ENCODE measurements at regions not wholly inside any gene's neighbourhood (a gene's known extent, or its start where the extent isn't known, plus 50 kb on each side); places are given as distances from the start of the nearest gene placed in this dataset.

GRCh38 chr3:34852844-34853439, 786.4 kb upstream of the ARPP21 start:
- CTCF ChIA-PET: no interaction called here
- no peak overlapping the region for H3K4me3 ChIP-seq (ENCODE audit: control insufficient read depth in 1 of 7, extremely low read depth in 1 of 7, insufficient read depth in 4 of 7, low read depth in 2 of 7, low read length in 6 of 7)

GRCh38 chr3:34856081-34856947, 783.0 kb upstream of the ARPP21 start:
- POLR2A ChIA-PET: no interaction called here

More at GRCh38 chr3:34852844-34853439, 786.4 kb upstream of the ARPP21 start:
- H3K36me3 ChIP-seq (ENCODE audit: control insufficient read depth in 4 of 4, insufficient read depth in 4 of 4, low read length in 3 of 4): no peaks in the 10 kb centered on the region
- H3K9me3 ChIP-seq (ENCODE audit: control extremely low read depth in 1 of 5, control insufficient read depth in 4 of 5, insufficient read depth in 2 of 5, low read depth in 1 of 5, low read length in 4 of 5): no peaks in the 10 kb centered on the region
- DNase-seq: no peak
- no peak overlapping the region for H3K27ac ChIP-seq (ENCODE audit: insufficient read depth in 1 of 2, low read depth in 1 of 2, low read length in 2 of 2, poor library complexity in 1 of 2, severe bottlenecking in 2 of 2)
- POLR2A ChIA-PET: no interaction called here
- WGBS (ENCODE audit: insufficient coverage): no CpG with 5 or more reads among the region's 1 CpG
- peaks cover 0 to 9% (median 3%) of the 10 kb centered on the region in 4 experiments for H3K4me1 ChIP-seq (ENCODE audit: control extremely low read depth in 1 of 4, control insufficient read depth in 4 of 4, insufficient read depth in 4 of 4, low read length in 3 of 4)
- H3K27me3 ChIP-seq (replicated peaks in 2 of 5; ENCODE audit: control insufficient read depth in 4 of 5, insufficient read depth in 5 of 5, low read length in 4 of 5): no peaks in the 10 kb centered on the region

GRCh38 chr3:34858067-34858660, 781.2 kb upstream of the ARPP21 start:
- no peaks in the 10 kb centered on the region for H3K9me3 ChIP-seq (ENCODE audit: control extremely low read depth in 1 of 5, control insufficient read depth in 4 of 5, insufficient read depth in 2 of 5, low read depth in 1 of 5, low read length in 4 of 5)
- H3K4me3 ChIP-seq (ENCODE audit: control insufficient read depth in 1 of 7, extremely low read depth in 1 of 7, insufficient read depth in 4 of 7, low read depth in 2 of 7, low read length in 6 of 7): no peak overlapping the region
- no peak overlapping the region for H3K27ac ChIP-seq (ENCODE audit: insufficient read depth in 1 of 2, low read depth in 1 of 2, low read length in 2 of 2, poor library complexity in 1 of 2, severe bottlenecking in 2 of 2)
- DNase-seq: no peak
- no peaks in the 10 kb centered on the region for H3K27me3 ChIP-seq (replicated peaks in 2 of 5; ENCODE audit: control insufficient read depth in 4 of 5, insufficient read depth in 5 of 5, low read length in 4 of 5)
- ChIA-PET CTCF (no interaction called here), POLR2A (no interaction called here)
- H3K4me1 ChIP-seq (ENCODE audit: control extremely low read depth in 1 of 4, control insufficient read depth in 4 of 4, insufficient read depth in 4 of 4, low read length in 3 of 4): peaks cover 0 to 9% (median 3%) of the 10 kb centered on the region in 4 experiments
- no CpG with 5 or more reads among the region's 3 CpGs for WGBS (ENCODE audit: insufficient coverage)
- no peaks in the 10 kb centered on the region for H3K36me3 ChIP-seq (ENCODE audit: control insufficient read depth in 4 of 4, insufficient read depth in 4 of 4, low read length in 3 of 4)

More at GRCh38 chr3:34856081-34856947, 783.0 kb upstream of the ARPP21 start:
- 30% methylated on average over 3 of the region's 7 CpGs for WGBS (ENCODE audit: insufficient coverage)
- DNase-seq: no peak
- Histone ChIP-seq H3K36me3 (ENCODE audit: control insufficient read depth in 4 of 4, insufficient read depth in 4 of 4, low read length in 3 of 4) (no peaks in the 10 kb centered on the region), H3K27ac (ENCODE audit: insufficient read depth in 1 of 2, low read depth in 1 of 2, low read length in 2 of 2, poor library complexity in 1 of 2, severe bottlenecking in 2 of 2) (no peak overlapping the region), H3K4me1 (ENCODE audit: control extremely low read depth in 1 of 4, control insufficient read depth in 4 of 4, insufficient read depth in 4 of 4, low read length in 3 of 4) (peaks cover 0 to 9% (median 3%) of the 10 kb centered on the region in 4 experiments), H3K27me3 (replicated peaks in 2 of 5; ENCODE audit: control insufficient read depth in 4 of 5, insufficient read depth in 5 of 5, low read length in 4 of 5) (no peaks in the 10 kb centered on the region), H3K4me3 (ENCODE audit: control insufficient read depth in 1 of 7, extremely low read depth in 1 of 7, insufficient read depth in 4 of 7, low read depth in 2 of 7, low read length in 6 of 7) (no peak overlapping the region), H3K9me3 (ENCODE audit: control extremely low read depth in 1 of 5, control insufficient read depth in 4 of 5, insufficient read depth in 2 of 5, low read depth in 1 of 5, low read length in 4 of 5) (no peaks in the 10 kb centered on the region)
- CTCF ChIA-PET: no interaction called here

GRCh38 chr3:34859746-34860145, 779.6 kb upstream of the ARPP21 start:
- ChIA-PET CTCF (no interaction called here), POLR2A (no interaction called here)
- DNase-seq: no peak
- Histone ChIP-seq H3K27me3 (replicated peaks in 2 of 5; ENCODE audit: control insufficient read depth in 4 of 5, insufficient read depth in 5 of 5, low read length in 4 of 5) (no peaks in the 10 kb centered on the region), H3K4me1 (ENCODE audit: control extremely low read depth in 1 of 4, control insufficient read depth in 4 of 4, insufficient read depth in 4 of 4, low read length in 3 of 4) (peaks cover 0 to 9% (median 3%) of the 10 kb centered on the region in 4 experiments), H3K27ac (ENCODE audit: insufficient read depth in 1 of 2, low read depth in 1 of 2, low read length in 2 of 2, poor library complexity in 1 of 2, severe bottlenecking in 2 of 2) (no peak overlapping the region), H3K36me3 (ENCODE audit: control insufficient read depth in 4 of 4, insufficient read depth in 4 of 4, low read length in 3 of 4) (no peaks in the 10 kb centered on the region), H3K9me3 (ENCODE audit: control extremely low read depth in 1 of 5, control insufficient read depth in 4 of 5, insufficient read depth in 2 of 5, low read depth in 1 of 5, low read length in 4 of 5) (no peaks in the 10 kb centered on the region), H3K4me3 (ENCODE audit: control insufficient read depth in 1 of 7, extremely low read depth in 1 of 7, insufficient read depth in 4 of 7, low read depth in 2 of 7, low read length in 6 of 7) (no peak overlapping the region)
- WGBS (ENCODE audit: insufficient coverage): no CpG with 5 or more reads among the region's 1 CpG

- Histone ChIP-seq H3K4me3 (ENCODE audit: control insufficient read depth in 1 of 7, extremely low read depth in 1 of 7, insufficient read depth in 4 of 7, low read depth in 2 of 7, low read length in 6 of 7) (no peak overlapping the region), H3K36me3 (ENCODE audit: control insufficient read depth in 4 of 4, insufficient read depth in 4 of 4, low read length in 3 of 4) (no peaks in the 10 kb centered on the region), H3K27ac (ENCODE audit: insufficient read depth in 1 of 2, low read depth in 1 of 2, low read length in 2 of 2, poor library complexity in 1 of 2, severe bottlenecking in 2 of 2) (no peak overlapping the region), H3K9me3 (ENCODE audit: control extremely low read depth in 1 of 5, control insufficient read depth in 4 of 5, insufficient read depth in 2 of 5, low read depth in 1 of 5, low read length in 4 of 5) (no peaks in the 10 kb centered on the region), H3K27me3 (replicated peaks in 2 of 5; ENCODE audit: control insufficient read depth in 4 of 5, insufficient read depth in 5 of 5, low read length in 4 of 5) (no peaks in the 10 kb centered on the region), H3K4me1 (ENCODE audit: control extremely low read depth in 1 of 4, control insufficient read depth in 4 of 4, insufficient read depth in 4 of 4, low read length in 3 of 4) (no peaks in the 10 kb centered on the region)
- ChIA-PET POLR2A (no interaction called here), CTCF (no interaction called here)
- no peak for DNase-seq
- 89% methylated on average over 4 of the region's 4 CpGs for WGBS (ENCODE audit: insufficient coverage)
These were observed 776.9 kb upstream of the ARPP21 start for GRCh38 chr3:34862456-34862855.

GRCh38 chr3:34863485-34863884, 775.8 kb upstream of the ARPP21 start:
- WGBS (ENCODE audit: insufficient coverage): no CpG with 5 or more reads among the region's 1 CpG
- ChIA-PET POLR2A (no interaction called here), CTCF (no interaction called here)
- no peak for DNase-seq
- Histone ChIP-seq H3K4me1 (ENCODE audit: control extremely low read depth in 1 of 4, control insufficient read depth in 4 of 4, insufficient read depth in 4 of 4, low read length in 3 of 4) (no peaks in the 10 kb centered on the region), H3K27me3 (replicated peaks in 2 of 5; ENCODE audit: control insufficient read depth in 4 of 5, insufficient read depth in 5 of 5, low read length in 4 of 5) (no peaks in the 10 kb centered on the region), H3K36me3 (ENCODE audit: control insufficient read depth in 4 of 4, insufficient read depth in 4 of 4, low read length in 3 of 4) (no peaks in the 10 kb centered on the region), H3K9me3 (ENCODE audit: control extremely low read depth in 1 of 5, control insufficient read depth in 4 of 5, insufficient read depth in 2 of 5, low read depth in 1 of 5, low read length in 4 of 5) (no peaks in the 10 kb centered on the region), H3K4me3 (ENCODE audit: control insufficient read depth in 1 of 7, extremely low read depth in 1 of 7, insufficient read depth in 4 of 7, low read depth in 2 of 7, low read length in 6 of 7) (no peak overlapping the region), H3K27ac (ENCODE audit: insufficient read depth in 1 of 2, low read depth in 1 of 2, low read length in 2 of 2, poor library complexity in 1 of 2, severe bottlenecking in 2 of 2) (no peak overlapping the region)

- DNase-seq: no peak
- Histone ChIP-seq H3K36me3 (ENCODE audit: control insufficient read depth in 4 of 4, insufficient read depth in 4 of 4, low read length in 3 of 4) (no peaks in the 10 kb centered on the region), H3K4me3 (ENCODE audit: control insufficient read depth in 1 of 7, extremely low read depth in 1 of 7, insufficient read depth in 4 of 7, low read depth in 2 of 7, low read length in 6 of 7) (no peak overlapping the region), H3K27ac (ENCODE audit: insufficient read depth in 1 of 2, low read depth in 1 of 2, low read length in 2 of 2, poor library complexity in 1 of 2, severe bottlenecking in 2 of 2) (no peak overlapping the region), H3K27me3 (replicated peaks in 2 of 5; ENCODE audit: control insufficient read depth in 4 of 5, insufficient read depth in 5 of 5, low read length in 4 of 5) (no peaks in the 10 kb centered on the region), H3K9me3 (ENCODE audit: control extremely low read depth in 1 of 5, control insufficient read depth in 4 of 5, insufficient read depth in 2 of 5, low read depth in 1 of 5, low read length in 4 of 5) (no peaks in the 10 kb centered on the region), H3K4me1 (ENCODE audit: control extremely low read depth in 1 of 4, control insufficient read depth in 4 of 4, insufficient read depth in 4 of 4, low read length in 3 of 4) (no peaks in the 10 kb centered on the region)
- ChIA-PET POLR2A (no interaction called here), CTCF (interaction anchor here (0.5 kb wide), 1 partner anchor 357 kb away, joined by 3 read pairs; no protein-coding TSS in a partner anchor)
- no CpG with 5 or more reads among the region's 3 CpGs for WGBS (ENCODE audit: insufficient coverage)
These were observed 775.3 kb upstream of the ARPP21 start for GRCh38 chr3:34864011-34864410.
